ENCODE measurements at regions not wholly inside any gene's neighbourhood (a gene's known extent, or its start where the extent isn't known, plus 50 kb on each side); places are given as distances from the start of the nearest gene placed in this dataset.
"Not testable (repeated sequence)": the region's sequence is repeated elsewhere in the genome, so short reads cannot be mapped to it uniquely, and the experiment has no call there.

- DNase-seq: not testable (repeated sequence)
Observed at GRCh38 chr1:222470252-222470805, 77.6 kb downstream of the HHIPL2 start.

DNA sequence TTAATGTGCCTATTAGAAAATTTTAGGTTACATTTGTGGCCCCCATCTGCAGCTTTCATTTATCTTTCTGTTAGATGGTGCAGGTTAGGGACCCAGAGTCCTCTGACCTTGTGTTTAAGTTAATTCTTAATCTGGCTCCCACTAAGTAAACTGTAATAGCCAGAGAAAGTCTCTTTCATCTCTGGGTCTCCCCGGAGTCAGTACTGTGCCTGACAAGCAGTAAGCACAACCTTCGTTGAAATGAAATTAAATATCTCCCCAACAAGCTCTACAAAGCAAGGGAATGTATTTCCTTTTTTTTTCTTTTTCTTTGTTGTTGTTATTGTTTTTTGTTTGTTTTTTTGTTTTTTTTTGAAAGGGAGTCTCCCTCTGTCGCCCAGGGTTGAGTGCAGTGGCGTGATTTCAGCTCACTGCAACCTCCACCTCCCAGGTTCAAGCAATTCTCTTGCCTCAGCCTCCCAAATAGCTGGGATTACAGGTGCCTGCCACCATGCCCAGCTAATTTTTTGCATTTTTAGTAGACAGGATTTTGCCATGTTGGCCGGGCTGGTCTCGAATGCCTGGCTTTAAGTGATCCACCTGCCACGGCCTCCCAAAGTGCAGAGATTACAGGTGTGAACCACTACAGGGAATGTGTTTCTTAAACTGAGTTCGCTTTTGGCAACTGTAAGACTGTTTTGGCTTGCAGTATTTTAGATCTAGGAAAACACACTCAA is 81.6 kb downstream of the HHIPL2 start:
- DNase-seq: no peak

- peak; percentile 65 for DNase-seq
Observed at GRCh38 chr1:222465211-222466041, 82.5 kb downstream of the HHIPL2 start.

- DNase-seq: peak; percentile 11
Observed at GRCh38 chr1:222464841-222465210, 83.1 kb downstream of the HHIPL2 start.

DNA sequence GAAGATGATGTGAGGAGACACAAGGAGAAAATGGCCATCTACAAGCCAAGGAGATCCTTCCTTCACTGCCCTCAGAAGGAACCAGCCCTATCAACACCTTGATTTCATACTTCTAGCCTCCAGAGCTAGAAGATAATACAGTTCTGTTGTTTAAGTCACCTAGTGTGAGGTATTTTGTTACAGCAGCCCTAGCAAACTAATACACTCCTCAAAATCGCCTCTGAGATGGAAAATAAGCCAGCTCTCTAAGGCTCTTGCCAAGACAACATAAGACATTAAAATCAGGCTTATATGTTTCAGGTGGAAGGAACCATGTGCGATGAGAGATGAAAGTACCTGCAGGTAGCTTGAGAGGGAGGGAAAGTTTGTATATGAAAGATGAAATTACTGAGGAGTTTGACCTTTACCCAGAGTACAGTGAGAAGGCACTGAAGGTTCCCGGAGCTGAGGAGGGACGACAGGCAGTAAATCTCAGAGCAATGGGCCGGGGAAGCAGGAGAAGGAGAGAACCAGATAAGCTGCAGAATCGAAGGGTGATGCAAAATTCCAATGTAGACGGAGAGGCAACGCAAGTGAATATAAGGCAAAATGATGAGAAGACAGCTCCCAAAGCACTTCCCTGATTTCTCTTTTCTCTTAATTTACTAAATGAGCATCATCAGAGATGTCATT is 84.7 kb downstream of the HHIPL2 start:
- no peak for DNase-seq

DNA sequence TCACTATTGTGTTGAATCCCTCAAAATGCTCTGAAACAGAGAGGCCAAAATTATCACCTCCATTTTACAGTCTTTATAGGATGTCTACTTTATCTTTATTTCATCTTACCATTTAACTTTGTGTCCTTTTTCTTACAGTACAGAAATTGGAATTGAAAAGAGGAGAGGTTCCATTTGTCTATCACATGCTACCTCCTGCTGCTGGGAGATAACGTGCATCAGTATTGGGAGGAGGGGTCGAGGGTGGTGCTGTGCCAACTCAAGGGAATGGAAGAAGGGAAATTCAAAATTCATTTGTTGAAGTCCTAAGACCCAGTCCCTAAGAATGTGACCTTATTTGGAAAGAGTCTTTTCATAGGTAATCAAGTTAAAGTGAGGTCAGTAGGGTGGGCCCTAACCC is 85.3 kb downstream of the HHIPL2 start:
- DNase-seq: no peak

GRCh38 chr1:222461941-222462340 is 86.0 kb downstream of the HHIPL2 start:
- DNase-seq: no peak

- no peak for DNase-seq
Observed at GRCh38 chr1:222459652-222460051, 88.3 kb downstream of the HHIPL2 start.

DNA sequence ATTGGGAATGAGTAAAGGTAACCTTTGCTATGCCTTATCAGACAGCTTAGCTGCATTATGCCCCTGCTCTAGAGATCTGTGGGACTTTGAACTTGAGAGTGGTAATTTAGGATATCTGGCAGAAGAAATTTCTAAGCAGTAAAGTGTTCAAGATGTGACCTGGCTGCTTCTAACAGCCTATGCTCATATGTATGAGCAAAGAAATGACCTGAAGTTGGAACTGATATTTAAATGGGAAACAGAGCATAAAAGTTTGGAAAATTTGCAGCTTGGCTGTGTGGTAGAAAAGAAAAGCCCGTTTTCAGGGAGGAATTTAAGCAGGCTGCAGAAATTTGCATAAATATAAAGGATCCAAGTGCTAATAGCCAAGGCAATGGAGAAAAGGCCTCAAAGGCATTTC is 90.4 kb downstream of the HHIPL2 start:
- DNase-seq: no peak

- no peak for DNase-seq
Observed at GRCh38 chr1:222457084-222457483, 90.8 kb downstream of the HHIPL2 start.

DNA sequence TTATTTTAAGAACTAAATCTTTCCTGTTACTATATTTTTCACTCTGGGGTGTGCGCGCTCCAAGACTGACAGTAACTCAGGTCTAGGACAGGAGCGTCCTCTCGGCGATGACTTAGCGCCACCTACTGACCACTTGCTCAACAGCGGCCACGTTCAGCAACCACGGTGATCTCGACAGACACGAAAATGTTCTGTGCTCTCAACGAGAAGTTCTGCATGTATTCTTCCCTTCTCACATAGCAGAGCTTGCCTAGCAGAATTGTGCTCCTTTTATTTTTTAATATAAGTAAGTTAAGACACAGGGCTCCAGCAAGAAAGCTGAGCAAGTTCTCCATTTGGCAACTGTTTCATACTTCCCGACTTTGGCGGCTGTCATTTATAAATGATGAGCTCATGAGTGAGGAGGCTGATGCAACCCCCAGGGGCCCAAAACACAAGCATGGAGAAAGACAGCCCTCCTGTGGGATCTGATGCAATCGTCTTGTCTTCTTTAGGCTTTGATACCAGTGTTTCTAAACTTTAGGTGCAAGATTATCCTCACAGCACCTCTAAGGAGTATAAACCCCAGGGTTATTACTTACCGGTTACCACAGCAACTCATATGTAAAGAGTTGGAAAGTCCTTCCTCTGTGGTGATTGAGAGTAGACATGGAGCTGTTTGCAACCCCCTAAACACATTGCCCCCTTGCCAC is 92.6 kb downstream of the HHIPL2 start:
- DNase-seq: peak; percentile 83

- no peak for DNase-seq
Observed at GRCh38 chr1:222454782-222455181, 93.1 kb downstream of the HHIPL2 start.

- DNase-seq: no peak
Observed at GRCh38 chr1:222454186-222454585, 93.7 kb downstream of the HHIPL2 start.

DNA sequence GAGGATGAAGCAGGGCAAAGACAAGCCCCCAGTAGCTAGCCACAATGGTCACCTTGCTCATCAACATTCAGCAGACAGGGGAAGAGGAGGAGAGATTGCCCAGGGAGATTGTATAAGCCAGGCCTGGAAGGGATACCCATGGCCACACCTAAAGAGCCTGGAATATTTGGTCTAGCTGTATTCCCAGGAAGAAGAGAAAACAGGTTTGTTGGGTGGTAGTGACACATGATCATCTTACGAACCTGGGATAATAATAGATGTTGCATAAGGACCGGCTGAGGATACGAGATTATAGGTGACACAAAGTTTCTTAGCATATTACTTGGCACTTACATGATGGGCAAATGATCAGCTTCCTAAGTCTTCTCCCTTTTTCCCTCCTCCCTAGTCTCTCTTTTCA is 95.9 kb downstream of the HHIPL2 start:
- no peak for DNase-seq

GRCh38 chr1:222443566-222443965 is 104.3 kb downstream of the HHIPL2 start:
- DNase-seq: no peak

GRCh38 chr1:222441066-222441465 is 106.8 kb downstream of the HHIPL2 start:
- DNase-seq: no peak

DNA sequence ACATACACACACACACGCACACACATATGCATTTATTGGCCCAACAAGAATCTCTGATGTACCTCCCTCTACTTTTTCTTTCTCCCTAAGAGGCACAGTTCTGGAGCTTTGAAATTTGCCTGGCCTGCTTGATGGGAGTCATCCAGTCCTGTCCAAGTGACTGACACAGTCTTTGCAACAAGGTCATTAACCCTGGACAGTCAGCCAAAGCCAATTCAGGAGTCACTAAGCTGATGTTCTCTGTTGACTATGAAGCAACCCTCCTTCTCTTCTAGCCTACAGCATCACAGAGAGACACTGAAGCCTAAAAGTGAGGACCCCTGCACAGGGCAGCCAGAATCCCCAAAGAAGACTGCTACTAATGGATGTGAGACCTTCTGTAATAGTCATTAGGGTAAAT is 123.1 kb downstream of the HHIPL2 start:
- DNase-seq: no peak

DNA sequence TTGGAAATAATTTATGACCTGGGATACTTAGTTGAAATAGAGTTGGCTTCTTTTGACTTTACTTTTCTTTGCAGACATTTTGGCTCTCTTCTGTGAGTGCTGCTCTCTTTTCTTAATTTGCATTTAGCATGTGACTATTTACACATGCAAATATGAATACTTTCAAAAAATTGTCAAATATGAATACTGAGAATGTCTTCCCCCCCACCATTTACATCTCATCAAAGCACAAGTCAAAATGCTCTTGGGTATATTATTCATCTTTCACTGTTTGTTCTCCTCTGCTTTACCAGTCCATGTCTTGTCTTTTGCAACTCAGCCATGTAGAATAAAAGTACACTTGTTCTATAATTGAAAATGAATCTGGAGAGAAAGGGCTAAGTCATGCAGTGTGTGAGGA is 126.5 kb downstream of the HHIPL2 start:
- DNase-seq: no peak

GRCh38 chr1:222420633-222421032 is 127.3 kb downstream of the HHIPL2 start:
- no peak for DNase-seq

DNA sequence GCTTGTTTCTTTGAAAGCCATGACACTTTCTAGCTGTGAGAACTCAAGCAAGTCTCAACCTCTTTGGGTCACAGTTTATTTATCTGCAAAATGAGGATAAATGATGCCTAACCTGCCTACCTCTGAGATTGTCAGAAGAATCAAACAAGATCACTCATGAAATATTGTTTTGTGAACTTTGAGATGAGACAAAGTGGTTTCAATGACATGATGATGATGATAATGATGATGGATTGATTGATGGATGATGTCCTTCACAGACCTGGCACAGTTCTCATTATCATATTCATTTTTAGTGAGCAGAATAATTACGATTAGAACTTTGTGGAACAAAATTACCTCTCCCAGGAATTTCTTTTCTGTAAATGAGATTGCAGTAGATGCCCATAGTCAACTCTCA is 129.2 kb downstream of the HHIPL2 start:
- DNase-seq: no peak

- no peak for DNase-seq
Observed at GRCh38 chr1:222417264-222417663, 130.6 kb downstream of the HHIPL2 start.

DNA sequence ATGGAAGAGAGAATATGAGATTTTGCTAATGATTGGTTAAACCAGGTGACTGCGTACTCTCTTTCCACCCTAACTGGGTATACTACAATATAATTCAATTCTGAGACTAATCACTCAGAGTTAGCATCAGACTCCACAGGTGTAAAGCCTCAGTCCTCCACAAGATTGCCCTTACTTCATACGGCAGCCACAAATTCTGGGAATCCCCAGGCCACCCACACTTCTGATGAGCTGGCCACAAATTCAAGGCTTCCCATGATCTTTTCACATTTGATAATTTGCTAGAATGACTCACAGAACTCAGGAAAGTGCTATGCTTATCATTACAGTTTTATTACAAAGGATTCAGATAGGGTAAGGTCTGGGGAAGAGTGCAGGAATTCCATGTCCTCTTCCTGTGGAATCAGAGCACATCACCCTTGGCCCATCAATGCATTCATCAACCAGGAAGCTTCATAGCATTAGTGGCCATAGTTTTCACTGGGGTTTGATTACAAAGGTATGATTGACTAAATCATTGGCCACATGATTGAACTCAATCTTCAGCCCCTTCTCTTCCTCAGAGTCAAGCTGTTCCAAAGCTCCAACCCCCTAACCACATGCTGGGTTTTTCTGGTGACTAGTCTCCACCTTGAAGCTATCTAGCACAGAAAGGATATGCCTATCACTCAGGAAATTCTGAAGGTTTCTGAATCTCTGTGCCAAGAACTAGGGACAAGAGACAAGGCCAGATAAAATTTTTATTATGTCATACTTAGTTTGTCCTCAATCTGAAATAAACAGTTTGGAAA is 131.7 kb downstream of the HHIPL2 start:
- no peak for DNase-seq
